T-helper 17 cell (primary cell): ENCODE measurements at regions not wholly inside any gene's neighbourhood (a gene's known extent, or its start where the extent isn't known, plus 50 kb on each side); places are given as distances from the start of the nearest gene placed in this dataset.

Source experiments
- ATAC-seq: fragments of 150-1000 bp; cut with Tn5 transposase; 2 replicates; pipeline ENCODE4 v1.10.0; 2021; ENCODE audit warnings: mild to moderate bottlenecking, moderate library complexity
- DNase-seq, 3 donors: peaks; one replicate each; pipeline versions ENCODE4 v3.0.0 to v3.0.0-alpha.2; 2020 to 2021
- H3K9me3 ChIP-seq: one replicate; pipeline ENCODE4 v1.7.0; 2013; ENCODE audit warnings: low read length, mild to moderate bottlenecking; ENCODE audit not compliant: control insufficient read depth, poor library complexity, severe bottlenecking
- H3K27ac Mint-ChIP-seq: one replicate; pipeline ENCODE4 v1.8.0; 2022; ENCODE audit warnings: mild to moderate bottlenecking, moderate library complexity, mixed read lengths
- H3K27me3 Mint-ChIP-seq: one replicate; pipeline ENCODE4 v1.8.0; 2022; ENCODE audit warnings: mixed read lengths
- H3K36me3 Mint-ChIP-seq: one replicate; pipeline ENCODE4 v1.8.0; 2022; ENCODE audit warnings: low read depth, mixed read lengths
- H3K4me1 Mint-ChIP-seq: one replicate; pipeline ENCODE4 v1.8.0; 2022; ENCODE audit warnings: mild to moderate bottlenecking, mixed read lengths
- H3K4me3 Mint-ChIP-seq: one replicate; pipeline ENCODE4 v1.8.0; 2022; ENCODE audit warnings: mild to moderate bottlenecking, moderate library complexity, mixed read lengths

GRCh38 chr7:25927626-25927978 lies 224.4 kb upstream of the NFE2L3 start:
- DNase-seq (no peak), ATAC-seq (no peak)
- H3K4me3 Mint-ChIP-seq: no peak overlapping the region
- no peaks in the 10 kb centered on the region for H3K4me1 Mint-ChIP-seq
- no peak overlapping the region for H3K27ac Mint-ChIP-seq
- no peaks in the 10 kb centered on the region for H3K36me3 Mint-ChIP-seq
- H3K27me3 Mint-ChIP-seq: peaks cover 48% of the 10 kb centered on the region
- no peaks in the 10 kb centered on the region for H3K9me3 ChIP-seq

DNA sequence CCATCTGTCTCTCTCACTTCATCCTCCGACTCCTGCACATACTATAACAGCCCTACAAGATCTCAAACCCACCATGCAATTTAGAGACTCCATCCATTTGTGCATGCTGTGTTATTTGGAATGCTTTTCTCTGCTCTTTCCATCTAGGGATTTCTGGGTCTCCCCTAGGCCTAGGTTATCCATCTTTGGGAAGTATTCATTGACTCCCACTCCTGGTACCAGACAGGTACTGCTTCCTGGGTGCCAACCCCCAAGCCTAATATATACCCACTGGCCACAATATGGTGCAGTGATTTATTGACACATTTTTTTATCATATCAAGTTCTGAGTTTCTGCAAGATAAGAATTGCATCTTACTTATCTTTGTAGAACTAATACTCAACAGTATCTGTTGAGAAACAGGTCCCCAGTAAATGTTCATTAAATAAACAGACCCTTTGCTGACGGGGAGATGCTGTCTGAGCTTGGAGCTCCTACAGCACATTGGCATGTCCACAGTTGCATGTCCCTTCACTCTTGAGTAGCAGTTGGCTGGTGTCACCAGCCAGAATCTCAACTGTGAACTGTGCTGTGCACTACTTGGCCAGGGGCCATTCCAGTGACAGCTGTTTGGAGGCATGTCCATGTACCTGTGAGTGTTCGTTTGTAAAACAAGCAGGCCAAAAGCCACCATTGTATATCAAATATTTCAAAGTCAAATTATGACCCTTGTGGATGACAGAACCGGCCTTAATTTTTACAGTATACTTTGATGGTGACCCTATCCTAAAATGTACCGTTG lies 223.3 kb upstream of the NFE2L3 start:
- ATAC-seq (no peak), DNase-seq (no peak)
- no peaks in the 10 kb centered on the region for H3K36me3 Mint-ChIP-seq
- H3K4me1 Mint-ChIP-seq: no peaks in the 10 kb centered on the region
- H3K4me3 Mint-ChIP-seq: no peak overlapping the region
- H3K9me3 ChIP-seq: no peaks in the 10 kb centered on the region
- H3K27me3 Mint-ChIP-seq: peaks cover 38% of the 10 kb centered on the region
- H3K27ac Mint-ChIP-seq: no peak overlapping the region

DNA sequence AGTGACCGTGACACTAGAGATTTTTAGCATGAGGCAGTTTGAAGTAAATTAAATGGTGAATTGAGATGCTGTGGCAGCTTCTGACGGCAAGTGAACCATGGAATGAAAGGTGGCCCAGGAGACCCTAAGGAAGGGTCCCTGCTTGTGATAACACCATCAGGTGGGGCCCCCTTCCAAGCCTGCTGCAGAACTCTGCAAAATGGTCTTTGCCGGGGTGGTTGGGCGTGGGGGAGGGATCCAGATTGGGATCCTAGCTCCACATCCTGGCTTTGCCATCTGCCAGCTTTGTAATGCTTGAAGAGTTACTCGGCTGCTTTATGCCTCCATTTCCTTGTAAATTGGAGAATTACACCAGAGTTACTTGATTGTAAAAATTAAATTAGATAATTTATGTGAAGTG lies 222.6 kb upstream of the NFE2L3 start:
- H3K9me3 ChIP-seq: peaks cover 4% of the 10 kb centered on the region
- ATAC-seq (no peak), DNase-seq (no peak)
- no peaks in the 10 kb centered on the region for H3K36me3 Mint-ChIP-seq
- H3K4me1 Mint-ChIP-seq: no peaks in the 10 kb centered on the region
- peaks cover 35% of the 10 kb centered on the region for H3K27me3 Mint-ChIP-seq
- no peak overlapping the region for H3K27ac Mint-ChIP-seq
- no peak overlapping the region for H3K4me3 Mint-ChIP-seq

DNA sequence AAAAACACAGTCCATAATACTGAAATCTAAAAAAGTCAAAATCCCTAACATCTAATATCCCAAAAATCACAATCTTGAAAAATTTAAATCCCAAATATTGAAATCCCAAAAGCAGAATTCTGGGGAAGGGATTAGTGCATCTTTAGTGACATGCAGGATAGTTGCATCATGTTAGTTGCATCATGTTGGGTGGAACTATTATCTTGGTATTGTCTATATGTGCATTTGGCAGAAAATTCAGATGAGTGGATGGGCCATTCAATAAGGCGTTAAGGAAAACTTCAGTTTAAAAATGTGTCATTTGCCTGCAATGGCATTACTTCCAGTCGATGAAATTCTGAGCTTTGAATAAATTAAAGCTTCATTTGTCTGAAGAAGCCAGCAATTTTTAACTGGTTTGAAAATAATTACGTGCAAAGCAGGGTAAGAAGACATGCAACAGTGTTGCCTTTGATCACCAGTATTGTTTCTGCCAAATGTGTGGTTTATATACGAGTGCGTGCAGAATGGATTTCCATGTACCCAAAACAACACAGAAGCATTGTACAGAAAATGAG lies 221.4 kb upstream of the NFE2L3 start:
- no peaks in the 10 kb centered on the region for H3K36me3 Mint-ChIP-seq
- H3K27ac Mint-ChIP-seq: no peak overlapping the region
- no peaks in the 10 kb centered on the region for H3K4me1 Mint-ChIP-seq
- DNase-seq (no peak), ATAC-seq (no peak)
- H3K27me3 Mint-ChIP-seq: peaks cover 35% of the 10 kb centered on the region
- H3K4me3 Mint-ChIP-seq: no peak overlapping the region
- peaks cover 4% of the 10 kb centered on the region for H3K9me3 ChIP-seq

GRCh38 chr7:25931156-25931555 lies 220.8 kb upstream of the NFE2L3 start:
- Mint-ChIP-seq H3K27ac (no peak overlapping the region), H3K36me3 (no peaks in the 10 kb centered on the region), H3K4me1 (no peaks in the 10 kb centered on the region), H3K27me3 (peaks cover 35% of the 10 kb centered on the region), H3K4me3 (no peak overlapping the region)
- peaks cover 4% of the 10 kb centered on the region for H3K9me3 ChIP-seq
- ATAC-seq (no peak), DNase-seq (no peak)

- Mint-ChIP-seq H3K27me3 (peaks cover 17% of the 10 kb centered on the region), H3K27ac (no peak overlapping the region), H3K36me3 (no peaks in the 10 kb centered on the region), H3K4me1 (no peaks in the 10 kb centered on the region), H3K4me3 (no peak overlapping the region)
- DNase-seq (no peak), ATAC-seq (no peak)
- H3K9me3 ChIP-seq: peaks cover 4% of the 10 kb centered on the region
These were observed 218.1 kb upstream of the NFE2L3 start for GRCh38 chr7:25933921-25934320.

- Mint-ChIP-seq H3K27ac (no peak overlapping the region), H3K36me3 (no peaks in the 10 kb centered on the region), H3K4me3 (no peak overlapping the region), H3K4me1 (peaks cover 8% of the 10 kb centered on the region), H3K27me3 (peaks cover 28% of the 10 kb centered on the region)
- ATAC-seq (no peak), DNase-seq (no peak)
- H3K9me3 ChIP-seq: no peaks in the 10 kb centered on the region
These were observed 211.7 kb upstream of the NFE2L3 start for GRCh38 chr7:25940086-25940906.

GRCh38 chr7:25944777-25945515 lies 207.1 kb upstream of the NFE2L3 start:
- Mint-ChIP-seq H3K27me3 (peaks cover 34% of the 10 kb centered on the region), H3K4me1 (peaks cover 12% of the 10 kb centered on the region), H3K27ac (no peak overlapping the region), H3K4me3 (no peak overlapping the region), H3K36me3 (peaks cover 2% of the 10 kb centered on the region)
- no peaks in the 10 kb centered on the region for H3K9me3 ChIP-seq
- ATAC-seq (no peak), DNase-seq (no peak)

DNA sequence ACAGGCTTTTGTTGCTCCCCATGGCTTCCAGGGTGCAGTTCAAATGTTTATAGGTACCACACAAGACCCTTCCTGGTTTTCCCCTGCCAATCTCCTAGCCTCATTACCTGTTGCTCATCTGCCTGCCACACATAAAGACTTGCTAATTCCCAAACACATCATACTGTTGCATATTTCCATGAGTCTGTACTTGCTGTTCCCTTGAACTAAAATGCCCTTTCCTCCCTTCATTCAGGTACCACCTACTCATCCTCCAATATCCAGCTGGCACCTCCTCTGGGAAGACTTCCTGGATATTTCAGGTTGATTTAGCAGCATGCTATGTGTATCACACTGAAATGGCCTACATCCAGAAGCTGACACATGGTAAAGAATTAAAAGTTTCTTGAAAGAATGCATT lies 206.4 kb upstream of the NFE2L3 start:
- peaks cover 27% of the 10 kb centered on the region for H3K27me3 Mint-ChIP-seq
- DNase-seq (no peak), ATAC-seq (no peak)
- peaks cover 11% of the 10 kb centered on the region for H3K4me1 Mint-ChIP-seq
- H3K9me3 ChIP-seq: no peaks in the 10 kb centered on the region
- peaks cover 2% of the 10 kb centered on the region for H3K36me3 Mint-ChIP-seq
- no peak overlapping the region for H3K4me3 Mint-ChIP-seq
- no peak overlapping the region for H3K27ac Mint-ChIP-seq

DNA sequence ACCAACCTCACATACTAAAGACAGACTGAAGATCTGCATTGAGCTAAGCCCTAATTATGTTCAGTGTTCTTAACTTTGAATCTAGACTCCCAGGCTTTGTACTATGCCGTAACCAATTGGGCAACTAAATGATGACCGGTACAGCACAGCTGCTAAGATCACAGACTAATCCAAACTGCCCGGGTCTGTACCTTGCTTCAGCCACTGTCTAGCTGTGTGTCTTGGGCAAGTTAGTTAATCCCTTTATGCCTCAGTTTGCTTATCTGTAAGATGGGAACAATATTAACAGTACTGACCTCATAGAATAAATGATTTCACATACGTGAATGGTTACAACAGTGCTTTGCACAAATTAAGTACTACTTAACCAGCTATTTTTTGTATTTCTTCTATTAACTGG lies 205.8 kb upstream of the NFE2L3 start:
- no peak for DNase-seq
- H3K27ac Mint-ChIP-seq: no peak overlapping the region
- H3K4me1 Mint-ChIP-seq: peaks cover 10% of the 10 kb centered on the region
- peaks cover 25% of the 10 kb centered on the region for H3K27me3 Mint-ChIP-seq
- H3K36me3 Mint-ChIP-seq: peaks cover 2% of the 10 kb centered on the region
- ATAC-seq: no peak
- no peak overlapping the region for H3K4me3 Mint-ChIP-seq
- H3K9me3 ChIP-seq: no peaks in the 10 kb centered on the region

DNA sequence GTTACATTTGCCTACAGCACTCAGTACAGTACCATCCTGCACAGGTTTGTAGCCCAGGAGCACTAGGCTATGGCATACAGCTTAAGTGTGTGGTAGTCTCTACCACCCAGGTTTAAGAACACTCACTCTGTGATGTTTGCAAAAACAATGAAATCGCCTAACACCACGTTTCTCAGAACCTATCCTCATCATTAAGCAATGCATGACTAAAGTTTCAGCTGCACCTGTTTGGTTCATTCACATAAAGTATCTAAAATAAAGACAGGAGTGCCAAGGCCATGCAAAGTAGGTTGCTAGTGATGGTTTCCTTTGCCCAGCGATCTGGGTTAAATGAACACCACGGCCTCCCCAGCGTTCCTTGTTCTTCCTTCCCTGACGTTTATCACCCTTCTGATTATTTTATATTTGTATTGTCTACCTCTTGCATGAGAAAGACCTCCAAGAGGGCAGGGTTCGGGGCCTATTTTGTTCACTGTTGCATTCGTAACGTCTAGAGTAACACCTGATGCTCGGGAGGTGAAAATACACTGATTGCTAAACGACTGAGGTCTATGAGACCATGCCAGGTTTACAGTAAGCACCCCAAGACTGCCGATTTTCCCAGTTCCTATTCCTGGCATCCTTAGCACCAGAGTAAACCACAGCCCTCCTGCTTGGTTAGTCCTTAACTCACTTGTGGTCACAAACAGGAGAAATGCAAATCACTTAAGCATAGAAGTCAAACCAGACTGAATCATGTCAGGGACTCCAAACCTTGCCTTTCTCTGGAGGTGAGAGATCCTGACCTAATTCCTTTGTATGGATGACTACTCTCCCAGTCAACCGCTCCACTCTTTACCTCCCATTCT lies 204.1 kb upstream of the NFE2L3 start:
- peaks cover 2% of the 10 kb centered on the region for H3K36me3 Mint-ChIP-seq
- ATAC-seq: no peak
- no peak for DNase-seq
- no peak overlapping the region for H3K27ac Mint-ChIP-seq
- no peak overlapping the region for H3K4me3 Mint-ChIP-seq
- peaks cover 10% of the 10 kb centered on the region for H3K4me1 Mint-ChIP-seq
- no peaks in the 10 kb centered on the region for H3K9me3 ChIP-seq
- H3K27me3 Mint-ChIP-seq: peaks cover 16% of the 10 kb centered on the region

DNA sequence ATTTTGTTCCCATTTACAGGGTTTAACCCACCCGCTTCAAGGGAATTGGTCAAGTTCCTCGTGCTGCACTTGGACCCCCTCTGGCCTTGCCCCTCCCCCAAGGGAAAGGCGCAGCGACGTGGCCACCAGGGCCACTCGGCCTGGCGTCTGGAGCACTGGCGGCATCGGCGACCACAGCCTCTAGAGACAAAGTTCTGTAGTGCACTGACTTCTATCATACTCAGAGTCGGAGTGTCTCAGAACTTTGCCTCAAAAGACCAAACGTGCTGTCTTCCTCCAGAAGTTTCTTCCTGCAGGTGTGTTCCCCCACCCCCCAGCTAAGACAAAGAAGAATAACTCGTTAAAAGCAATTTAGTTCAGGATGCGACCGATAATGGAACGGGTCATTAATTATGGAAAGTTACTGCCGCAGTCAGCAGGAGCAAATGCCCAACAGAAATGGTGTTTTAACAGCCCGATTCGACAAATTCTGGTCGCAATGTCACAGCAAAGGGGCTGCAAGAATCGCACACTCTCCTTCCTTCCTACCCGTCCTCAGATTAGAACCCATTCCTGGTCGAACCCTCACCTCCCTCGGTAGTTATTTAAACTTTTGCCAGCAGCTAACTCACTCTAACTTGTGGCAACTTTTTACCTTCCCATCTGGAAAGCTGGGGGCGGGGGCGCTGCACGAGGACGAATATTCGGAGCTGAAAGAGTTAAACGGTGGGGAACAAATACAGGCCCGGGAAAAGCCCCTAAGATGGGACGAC lies 202.1 kb upstream of the NFE2L3 start:
- H3K9me3 ChIP-seq: no peaks in the 10 kb centered on the region
- Mint-ChIP-seq H3K27me3 (peaks cover 16% of the 10 kb centered on the region), H3K4me3 (peak overlapping the region; percentile 94), H3K27ac (no peak overlapping the region), H3K4me1 (peaks cover 10% of the 10 kb centered on the region), H3K36me3 (peaks cover 2% of the 10 kb centered on the region)
- ATAC-seq: no peak
- no peak for DNase-seq
